C1 segment of cervical spinal cord (tissue), 14 donors: ENCODE measurements at regions not wholly inside any gene's neighbourhood (a gene's known extent, or its start where the extent isn't known, plus 50 kb on each side); places are given as distances from the start of the nearest gene placed in this dataset.

Experiments
- DNase-seq, 14 donors: peaks; one replicate each; lab custom pipeline; 2025; lab: John Stamatoyannopoulos, UW

GRCh38 chr22:22744412-22745224 lies 100.2 kb downstream of the GGTLC2 start:
- DNase-seq: no peak

GRCh38 chr22:22745225-22746060 lies 101.0 kb downstream of the GGTLC2 start:
- DNase-seq: peak in 4 of 14 donors; percentile 0 to 35 (median 6)

- DNase-seq: no peak
These were observed 101.9 kb downstream of the GGTLC2 start for GRCh38 chr22:22746061-22746962.

- DNase-seq: peak in 1 of 14 donors; percentile 84
These were observed 102.8 kb downstream of the GGTLC2 start for GRCh38 chr22:22746963-22747933.

GRCh38 chr22:22748297-22748743 lies 103.9 kb downstream of the GGTLC2 start:
- peak in 10 of 14 donors; percentile 2 to 61 (median 16) for DNase-seq

GRCh38 chr22:22748756-22749155 lies 104.3 kb downstream of the GGTLC2 start:
- DNase-seq: peak in 1 of 14 donors; percentile 84

GRCh38 chr22:22749167-22749758 lies 104.8 kb downstream of the GGTLC2 start:
- DNase-seq: no peak

GRCh38 chr22:22750335-22751042 lies 106.1 kb downstream of the GGTLC2 start:
- no peak for DNase-seq

- DNase-seq: no peak
These were observed 106.7 kb downstream of the GGTLC2 start for GRCh38 chr22:22751043-22751603.

GRCh38 chr22:22752199-22752555 lies 107.8 kb downstream of the GGTLC2 start:
- DNase-seq: no peak

- DNase-seq: no peak
These were observed 108.4 kb downstream of the GGTLC2 start for GRCh38 chr22:22752556-22753477.

GRCh38 chr22:22753526-22754267 lies 109.3 kb downstream of the GGTLC2 start:
- DNase-seq: peak in 3 of 14 donors; percentile 2 to 14 (median 10)

- DNase-seq: no peak
These were observed 109.8 kb downstream of the GGTLC2 start for GRCh38 chr22:22754268-22754657.

- DNase-seq: no peak
These were observed 110.8 kb downstream of the GGTLC2 start for GRCh38 chr22:22754961-22755777.

GRCh38 chr22:22755778-22756100 lies 111.3 kb downstream of the GGTLC2 start:
- DNase-seq: no peak

GRCh38 chr22:22756109-22756508 lies 111.7 kb downstream of the GGTLC2 start:
- no peak for DNase-seq
